ENCODE measurements at regions not wholly inside any gene's neighbourhood (a gene's known extent, or its start where the extent isn't known, plus 50 kb on each side); places are given as distances from the start of the nearest gene placed in this dataset.

DNA sequence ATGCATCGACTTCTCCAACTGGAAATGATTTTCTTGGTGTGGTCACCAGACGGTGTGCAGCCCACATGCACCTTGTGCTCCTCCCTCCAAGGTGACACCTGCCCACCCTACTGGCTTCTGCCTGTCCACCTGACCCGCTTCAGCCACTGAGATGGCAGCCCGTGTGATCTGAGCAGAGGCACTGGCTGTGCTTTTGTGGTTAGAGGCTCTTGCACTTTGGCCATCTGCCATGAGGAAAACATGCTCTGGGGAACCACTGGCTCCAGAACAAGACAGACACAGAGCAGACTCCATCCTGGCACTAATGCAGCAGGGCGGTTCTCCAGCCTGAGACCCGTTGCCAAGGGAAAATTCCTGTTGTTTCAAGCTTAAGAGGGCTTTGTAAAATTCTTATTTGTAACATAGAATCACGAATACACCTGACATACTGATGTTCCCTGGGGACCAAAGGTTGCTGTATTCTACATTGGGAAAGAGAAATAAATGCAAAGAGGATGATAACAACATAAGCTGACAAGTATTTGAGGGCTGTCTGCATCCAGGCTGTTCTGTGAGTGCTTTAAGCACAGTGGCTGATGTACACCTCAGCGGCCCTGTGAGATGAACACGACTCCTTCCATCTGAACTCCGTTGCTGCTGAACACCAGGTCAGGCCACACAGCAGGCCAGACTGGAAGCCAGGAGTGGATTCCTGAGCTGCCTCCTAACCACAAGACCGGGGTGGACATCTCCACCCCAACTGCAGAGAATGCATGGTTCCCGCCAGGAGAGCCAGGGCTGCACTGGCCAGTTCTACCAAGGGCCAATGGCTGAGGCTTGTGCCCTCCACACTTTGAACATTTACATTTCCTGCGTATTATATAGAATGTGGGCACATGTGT is 820.4 kb downstream of the GALR1 start:
- DNase-seq (ENCODE audit: low spot score): no peak
- TF ChIP-seq CTCF (IDR thresholded peaks at IDR 0.05): no peak
- Histone ChIP-seq H3K4me3 (no peak overlapping the region), H3K27ac (no peak overlapping the region)

DNA sequence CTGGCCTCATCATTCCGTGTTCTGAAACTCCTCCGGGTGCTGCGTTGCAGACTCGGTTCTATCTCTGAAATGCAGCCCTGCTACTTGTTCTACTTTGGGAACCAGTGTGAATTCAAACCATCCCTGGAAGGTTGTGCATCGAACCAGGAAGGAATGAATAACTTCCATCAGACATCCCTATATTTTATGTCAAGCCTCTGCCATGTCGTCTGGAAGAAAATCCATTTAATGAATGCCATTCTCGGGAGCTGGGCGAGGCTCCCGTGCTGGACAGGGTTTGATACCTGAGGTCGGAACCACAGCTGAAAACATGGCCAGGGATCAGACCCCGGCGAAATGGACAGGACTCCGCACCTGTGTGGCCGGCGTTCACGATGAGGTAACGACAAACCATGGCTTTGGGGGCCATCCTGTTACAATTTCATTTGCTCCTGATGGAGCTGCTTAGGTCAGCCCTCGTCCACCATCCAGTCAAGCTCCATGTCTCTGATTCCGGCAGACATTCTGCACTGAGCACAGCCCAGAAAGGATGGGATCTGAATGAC is 821.6 kb downstream of the GALR1 start:
- no peak for DNase-seq (ENCODE audit: low spot score)
- no peak overlapping the region for H3K27ac ChIP-seq
- no peak for TF ChIP-seq CTCF (IDR thresholded peaks at IDR 0.05)
- no peak overlapping the region for H3K4me3 ChIP-seq

GRCh38 chr18:78071776-78072175 is 822.1 kb downstream of the GALR1 start:
- Histone ChIP-seq H3K4me3 (no peak overlapping the region), H3K27ac (no peak overlapping the region)
- no peak for TF ChIP-seq CTCF (IDR thresholded peaks at IDR 0.05)
- DNase-seq (ENCODE audit: low spot score): no peak

- no peak overlapping the region for H3K27ac ChIP-seq
- DNase-seq (ENCODE audit: low spot score): no peak
- no peak for TF ChIP-seq CTCF (IDR thresholded peaks at IDR 0.05)
These were observed 822.7 kb downstream of the GALR1 start for GRCh38 chr18:78072375-78072774.

DNA sequence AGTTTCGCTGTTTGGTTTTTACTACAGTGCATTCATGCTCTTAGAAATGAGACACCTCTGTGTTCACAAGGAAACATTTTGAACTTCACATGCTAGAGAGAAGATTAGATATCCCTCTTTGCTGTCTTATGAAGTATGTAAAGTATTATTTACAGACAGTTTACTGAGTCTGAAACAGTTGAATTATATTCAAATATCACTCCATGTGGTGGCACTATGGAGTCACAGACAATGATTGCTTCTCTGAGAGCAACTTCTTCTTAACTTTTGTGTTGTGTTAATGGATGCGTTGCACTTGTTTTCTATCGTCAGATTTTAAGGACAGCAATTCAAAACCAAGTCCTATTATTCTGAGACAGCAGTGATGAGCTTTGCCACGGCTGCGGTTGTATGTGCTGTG is 823.6 kb downstream of the GALR1 start:
- H3K4me3 ChIP-seq: no peak overlapping the region
- no peak overlapping the region for H3K27ac ChIP-seq
- no peak for DNase-seq (ENCODE audit: low spot score)
- no peak for TF ChIP-seq CTCF (IDR thresholded peaks at IDR 0.05)

More at GRCh38 chr18:78072375-78072774, 822.7 kb downstream of the GALR1 start:
- no peak overlapping the region for H3K4me3 ChIP-seq

DNA sequence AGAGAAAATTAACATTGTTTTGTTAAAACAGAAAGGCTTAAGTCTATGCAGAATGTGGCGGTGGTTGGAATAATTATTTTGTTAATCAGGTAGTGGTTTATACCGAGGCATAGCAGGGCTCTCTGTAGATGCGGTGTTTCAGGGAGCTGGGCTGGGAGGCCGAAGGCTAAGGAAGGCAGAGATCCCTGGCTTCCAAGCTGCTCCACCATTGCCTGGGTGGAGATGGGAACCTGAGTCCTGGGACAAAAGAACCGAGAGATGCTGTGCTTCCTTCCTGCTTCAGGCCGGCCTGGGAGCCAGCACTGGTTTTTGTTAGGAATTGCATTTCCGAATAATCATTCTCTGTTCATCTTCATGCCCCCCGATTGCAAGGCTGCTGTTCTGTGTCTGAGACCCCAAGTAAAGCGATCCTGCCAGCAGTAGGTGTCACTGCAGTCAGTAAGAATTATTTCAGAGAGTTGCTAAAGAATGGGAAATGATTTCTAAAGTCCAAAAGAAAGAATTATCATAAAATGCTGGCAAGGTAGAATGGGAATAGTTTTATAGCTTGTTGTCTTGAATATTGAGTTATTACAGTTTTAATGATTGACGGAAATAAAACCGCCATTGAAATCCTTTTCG is 824.9 kb downstream of the GALR1 start:
- TF ChIP-seq CTCF (IDR thresholded peaks at IDR 0.05): no peak
- Histone ChIP-seq H3K27ac (no peak overlapping the region), H3K4me3 (no peak overlapping the region)
- no peak for DNase-seq (ENCODE audit: low spot score)

All from coronary artery (tissue), 2 donors.